GM23338 (cell line): ENCODE measurements at regions not wholly inside any gene's neighbourhood (a gene's known extent, or its start where the extent isn't known, plus 50 kb on each side); places are given as distances from the start of the nearest gene placed in this dataset.
"Not testable (repeated sequence)": the region's sequence is repeated elsewhere in the genome, so short reads cannot be mapped to it uniquely, and the experiment has no call there.

ENCODE experiments used
- ATAC-seq: fragments of 200-7000 bp; cut with Tn5 transposase; 3 replicates; pipeline ENCODE4 v1.9.1; 2020
- DNase-seq: peaks from one replicate; pipeline ENCODE4 v3.0.0-alpha.2; 2015; ENCODE audit warnings: low spot score
- H2AFZ ChIP-seq: fragments of 200-600 bp; sonication (generic); 2 replicates; pipeline ENCODE4 v1.8.0; 2016; ENCODE audit warnings: antibody characterized with exemption, mild to moderate bottlenecking, moderate library complexity
- H3F3A ChIP-seq: fragments of 200-600 bp; sonication (generic); replicated peaks from 2 replicates; pipeline ENCODE4 v1.8.0; 2017; ENCODE audit warnings: antibody characterized with exemption, mixed run types, low read depth
- H3K27ac ChIP-seq: fragments of 200-600 bp; sonication (generic); 2 replicates; pipeline ENCODE4 v1.6.1; 2016; ENCODE audit warnings: low read depth
- H3K27me3 ChIP-seq: fragments of 200-600 bp; sonication (generic); 2 replicates; pipeline ENCODE4 v1.8.0; 2016; ENCODE audit warnings: mild to moderate bottlenecking, mixed run types, moderate library complexity; ENCODE audit not compliant: insufficient read depth
- H3K36me3 ChIP-seq: fragments of 200-600 bp; sonication (generic); 2 replicates; pipeline ENCODE4 v1.8.0; 2016; ENCODE audit warnings: mild to moderate bottlenecking; ENCODE audit not compliant: insufficient read depth
- H3K4me1 ChIP-seq: fragments of 200-600 bp; sonication (generic); 2 replicates; pipeline ENCODE4 v1.8.0; 2016; ENCODE audit warnings: mild to moderate bottlenecking, moderate library complexity; ENCODE audit not compliant: insufficient read depth
- H3K4me2 ChIP-seq: fragments of 200-600 bp; sonication (generic); 2 replicates; pipeline ENCODE4 v1.7.1; 2017; ENCODE audit warnings: mixed run types
- H3K4me3 ChIP-seq: fragments of 200-600 bp; sonication (generic); 2 replicates; pipeline ENCODE4 v1.6.1; 2016; ENCODE audit warnings: mixed run types
- H3K79me2 ChIP-seq: fragments of 200-600 bp; sonication (generic); replicated peaks from 2 replicates; pipeline ENCODE4 v1.8.0; 2017; ENCODE audit warnings: mild to moderate bottlenecking; ENCODE audit not compliant: insufficient read depth
- H3K9me2 ChIP-seq: fragments of 200-600 bp; sonication (generic); 2 replicates; pipeline ENCODE4 v1.8.0; 2017; ENCODE audit not compliant: insufficient read depth
- H4K20me1 ChIP-seq: fragments of 200-600 bp; sonication (generic); replicated peaks from 2 replicates; pipeline ENCODE4 v1.8.0; 2017; ENCODE audit warnings: mild to moderate bottlenecking; ENCODE audit not compliant: insufficient read depth
- H3K27ac Mint-ChIP-seq: 2 replicates; pipeline ENCODE4 v1.8.0; 2020; ENCODE audit warnings: inconsistent platforms, mild to moderate bottlenecking, moderate library complexity, mixed read lengths
- H3K27me3 Mint-ChIP-seq: 3 replicates; pipeline ENCODE4 v1.8.0; 2022; ENCODE audit warnings: low read depth, mild to moderate bottlenecking, moderate library complexity, mixed read lengths, inconsistent platforms; ENCODE audit not compliant: insufficient read depth, poor library complexity
- H3K36me3 Mint-ChIP-seq: 3 replicates; pipeline ENCODE4 v1.8.0; 2021; ENCODE audit warnings: low read depth, mild to moderate bottlenecking, inconsistent platforms, moderate library complexity, mixed read lengths
- H3K4me1 Mint-ChIP-seq: 3 replicates; pipeline ENCODE4 v1.8.0; 2020; ENCODE audit warnings: mild to moderate bottlenecking, inconsistent platforms, mixed read lengths
- H3K4me3 Mint-ChIP-seq: 3 replicates; pipeline ENCODE4 v1.8.0; 2021; ENCODE audit warnings: moderate library complexity, mild to moderate bottlenecking, inconsistent platforms, mixed read lengths
- H3K9me3 Mint-ChIP-seq: 3 replicates; pipeline ENCODE4 v1.8.0; 2020; ENCODE audit warnings: moderate library complexity, mild to moderate bottlenecking, inconsistent platforms, mixed read lengths
- EZH2phosphoT487 ChIP-seq: fragments of 200-600 bp; sonication (generic); IDR thresholded peaks from one replicate; pipeline ENCODE4 v1.8.1; 2018; ENCODE audit warnings: antibody characterized with exemption; ENCODE audit not compliant: unreplicated experiment
- TF ChIP-seq, protein P1 (sequence below): IDR thresholded peaks from 2 replicates; pipeline ENCODE4 v1.6.1; 2016; ENCODE audit warnings: antibody characterized with exemption
- TF ChIP-seq, protein P2 (sequence below), 2 experiments: fragments of 200-600 bp in 1 of 2; sonication (generic) in 1 of 2; conservative IDR thresholded peaks; 2 replicates each; pipeline versions ENCODE4 v1.5.1 to v1.6.1; 2016 to 2017; ENCODE audit warnings: antibody characterized with exemption in 2 of 2, low read depth in 2 of 2, mild to moderate bottlenecking in 2 of 2, moderate library complexity in 1 of 2
- TF ChIP-seq, protein P3 (sequence below): fragments of 250-450 bp; sonication (Bioruptor Pico); IDR thresholded peaks from 2 replicates; pipeline ENCODE4 v1.5.0; 2020; ENCODE audit warnings: mild to moderate bottlenecking, moderate library complexity

DNA sequence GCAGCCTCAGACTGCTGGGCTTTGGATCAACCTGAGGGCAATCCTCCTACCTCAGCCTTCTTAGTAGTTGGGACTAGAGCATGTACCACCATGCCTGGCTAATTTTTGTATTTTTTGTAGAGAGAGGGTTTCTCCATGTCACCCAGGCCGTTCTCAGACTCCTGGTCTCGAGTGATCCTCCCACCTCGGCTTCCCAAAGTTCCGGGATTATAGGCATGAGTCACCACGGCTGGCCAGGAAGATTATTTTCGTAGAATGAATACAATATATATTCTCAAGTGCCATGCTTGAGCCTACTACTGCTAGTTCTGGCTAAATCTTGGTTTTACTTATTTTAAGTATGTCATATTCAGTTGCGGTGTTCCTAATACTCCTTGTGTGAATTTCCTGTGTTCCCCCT is 88.2 kb upstream of the CLINT1 start:
- Histone ChIP-seq H3K4me1 (peaks cover 33% of the 10 kb centered on the region), H3K9me2 (no peaks in the 10 kb centered on the region), H2AFZ (peak overlapping the region; percentile 30; the same call in 1 of the 2 replicates), H3K79me2 (no peaks in the 10 kb centered on the region), H3K36me3 (no peaks in the 10 kb centered on the region), H3K4me2 (no peak overlapping the region), H3K4me3 (no peak overlapping the region), H3F3A (peaks cover 4% of the 10 kb centered on the region), H4K20me1 (no peaks in the 10 kb centered on the region), H3K27me3 (no peaks in the 10 kb centered on the region), H3K27ac (no peak overlapping the region)
- DNase-seq: no peak
- Mint-ChIP-seq H3K4me1 (peaks cover 38% of the 10 kb centered on the region), H3K9me3 (no peaks in the 10 kb centered on the region), H3K27me3 (peaks cover 10% of the 10 kb centered on the region), H3K36me3 (no peaks in the 10 kb centered on the region), H3K4me3 (no peak overlapping the region), H3K27ac (peak overlapping the region; percentile 86)
- no peak for ATAC-seq
- TF ChIP-seq, protein P1, sequence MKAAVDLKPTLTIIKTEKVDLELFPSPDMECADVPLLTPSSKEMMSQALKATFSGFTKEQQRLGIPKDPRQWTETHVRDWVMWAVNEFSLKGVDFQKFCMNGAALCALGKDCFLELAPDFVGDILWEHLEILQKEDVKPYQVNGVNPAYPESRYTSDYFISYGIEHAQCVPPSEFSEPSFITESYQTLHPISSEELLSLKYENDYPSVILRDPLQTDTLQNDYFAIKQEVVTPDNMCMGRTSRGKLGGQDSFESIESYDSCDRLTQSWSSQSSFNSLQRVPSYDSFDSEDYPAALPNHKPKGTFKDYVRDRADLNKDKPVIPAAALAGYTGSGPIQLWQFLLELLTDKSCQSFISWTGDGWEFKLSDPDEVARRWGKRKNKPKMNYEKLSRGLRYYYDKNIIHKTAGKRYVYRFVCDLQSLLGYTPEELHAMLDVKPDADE: no peak
- TF ChIP-seq, protein P2, sequence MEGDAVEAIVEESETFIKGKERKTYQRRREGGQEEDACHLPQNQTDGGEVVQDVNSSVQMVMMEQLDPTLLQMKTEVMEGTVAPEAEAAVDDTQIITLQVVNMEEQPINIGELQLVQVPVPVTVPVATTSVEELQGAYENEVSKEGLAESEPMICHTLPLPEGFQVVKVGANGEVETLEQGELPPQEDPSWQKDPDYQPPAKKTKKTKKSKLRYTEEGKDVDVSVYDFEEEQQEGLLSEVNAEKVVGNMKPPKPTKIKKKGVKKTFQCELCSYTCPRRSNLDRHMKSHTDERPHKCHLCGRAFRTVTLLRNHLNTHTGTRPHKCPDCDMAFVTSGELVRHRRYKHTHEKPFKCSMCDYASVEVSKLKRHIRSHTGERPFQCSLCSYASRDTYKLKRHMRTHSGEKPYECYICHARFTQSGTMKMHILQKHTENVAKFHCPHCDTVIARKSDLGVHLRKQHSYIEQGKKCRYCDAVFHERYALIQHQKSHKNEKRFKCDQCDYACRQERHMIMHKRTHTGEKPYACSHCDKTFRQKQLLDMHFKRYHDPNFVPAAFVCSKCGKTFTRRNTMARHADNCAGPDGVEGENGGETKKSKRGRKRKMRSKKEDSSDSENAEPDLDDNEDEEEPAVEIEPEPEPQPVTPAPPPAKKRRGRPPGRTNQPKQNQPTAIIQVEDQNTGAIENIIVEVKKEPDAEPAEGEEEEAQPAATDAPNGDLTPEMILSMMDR (conservative IDR thresholded peaks at IDR 0.05; ENCODE audit: low read depth in 2 of 2): no peak

DNA sequence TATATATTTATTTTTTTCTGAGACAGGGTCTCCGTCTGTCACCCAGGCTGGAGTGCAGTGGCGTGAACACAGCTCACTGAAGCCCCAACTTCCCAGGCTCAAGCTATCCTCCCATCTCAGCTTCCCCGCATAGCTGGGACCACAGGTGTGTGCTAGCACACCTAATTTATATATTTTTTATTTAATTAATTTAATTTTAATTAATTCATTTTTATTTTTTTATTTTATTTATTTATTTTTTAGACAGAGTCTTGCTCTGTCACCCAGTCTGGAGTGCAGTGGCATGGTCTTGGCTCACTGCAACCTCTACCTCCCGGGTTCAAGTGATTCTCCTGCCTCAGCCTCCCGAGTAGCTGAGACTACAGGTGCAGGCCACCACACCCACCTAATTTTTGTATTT is 86.9 kb upstream of the CLINT1 start:
- H3F3A ChIP-seq, H3K9me2 ChIP-seq, ATAC-seq, H3K9me3 Mint-ChIP-seq, H3K36me3 Mint-ChIP-seq, H4K20me1 ChIP-seq, H2AFZ ChIP-seq, H3K27me3 ChIP-seq, H3K79me2 ChIP-seq, H3K4me3 ChIP-seq, DNase-seq, H3K27ac Mint-ChIP-seq, H3K4me3 Mint-ChIP-seq, H3K36me3 ChIP-seq, H3K27me3 Mint-ChIP-seq: not testable (repeated sequence)
- H3K4me1 ChIP-seq: peaks cover 26% of the 10 kb centered on the region
- peak overlapping the region; percentile 85; the same call in 1 of the 2 replicates for H3K27ac ChIP-seq
- H3K4me1 Mint-ChIP-seq: peaks cover 34% of the 10 kb centered on the region
- H3K4me2 ChIP-seq: 0 out of 2 replicates have a peak overlapping the region, but pooled peaks have one; percentile 11

DNA sequence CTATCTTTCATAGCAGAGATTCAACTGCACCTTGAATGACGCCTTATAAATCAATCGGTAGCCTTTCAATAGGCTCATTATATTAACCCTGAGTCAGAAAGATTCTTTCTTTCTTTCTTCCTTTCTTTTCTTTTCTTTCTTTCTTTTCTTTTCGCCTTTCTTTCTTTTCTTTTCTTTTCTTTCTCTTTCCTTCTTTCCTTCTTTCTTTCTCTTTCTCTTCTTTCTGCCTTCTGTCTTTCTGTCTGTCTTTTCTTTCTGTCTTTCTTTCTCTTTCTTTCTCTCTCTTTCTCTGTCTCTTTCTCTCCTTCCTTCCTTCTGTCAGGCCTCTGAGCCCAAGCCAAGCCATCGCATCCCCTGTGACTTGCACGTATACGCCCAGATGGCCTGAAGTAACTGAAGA is 86.0 kb upstream of the CLINT1 start:
- no peak for ATAC-seq
- Histone ChIP-seq H3F3A (peaks cover 3% of the 10 kb centered on the region), H3K4me1 (peaks cover 26% of the 10 kb centered on the region), H3K27ac (peak overlapping the region; percentile 85), H3K4me2 (peak overlapping the region; percentile 11; the same call in 1 of the 2 replicates), H3K27me3 (no peaks in the 10 kb centered on the region), H3K36me3 (no peaks in the 10 kb centered on the region), H3K9me2 (no peaks in the 10 kb centered on the region), H3K79me2 (no peaks in the 10 kb centered on the region), H4K20me1 (no peaks in the 10 kb centered on the region), H3K4me3 (no peak overlapping the region), H2AFZ (no peak overlapping the region)
- H3K27ac Mint-ChIP-seq: peak overlapping the region; percentile 73
- no peaks in the 10 kb centered on the region for H3K9me3 Mint-ChIP-seq
- H3K4me3 Mint-ChIP-seq: 0 out of 3 replicates have a peak overlapping the region, but pooled peaks have one; percentile 17
- DNase-seq: no peak
- no peaks in the 10 kb centered on the region for H3K36me3 Mint-ChIP-seq
- H3K27me3 Mint-ChIP-seq: peaks cover 10% of the 10 kb centered on the region
- H3K4me1 Mint-ChIP-seq: peaks cover 34% of the 10 kb centered on the region
- TF ChIP-seq EZH2phosphoT487: no peak
- TF ChIP-seq, protein P3, sequence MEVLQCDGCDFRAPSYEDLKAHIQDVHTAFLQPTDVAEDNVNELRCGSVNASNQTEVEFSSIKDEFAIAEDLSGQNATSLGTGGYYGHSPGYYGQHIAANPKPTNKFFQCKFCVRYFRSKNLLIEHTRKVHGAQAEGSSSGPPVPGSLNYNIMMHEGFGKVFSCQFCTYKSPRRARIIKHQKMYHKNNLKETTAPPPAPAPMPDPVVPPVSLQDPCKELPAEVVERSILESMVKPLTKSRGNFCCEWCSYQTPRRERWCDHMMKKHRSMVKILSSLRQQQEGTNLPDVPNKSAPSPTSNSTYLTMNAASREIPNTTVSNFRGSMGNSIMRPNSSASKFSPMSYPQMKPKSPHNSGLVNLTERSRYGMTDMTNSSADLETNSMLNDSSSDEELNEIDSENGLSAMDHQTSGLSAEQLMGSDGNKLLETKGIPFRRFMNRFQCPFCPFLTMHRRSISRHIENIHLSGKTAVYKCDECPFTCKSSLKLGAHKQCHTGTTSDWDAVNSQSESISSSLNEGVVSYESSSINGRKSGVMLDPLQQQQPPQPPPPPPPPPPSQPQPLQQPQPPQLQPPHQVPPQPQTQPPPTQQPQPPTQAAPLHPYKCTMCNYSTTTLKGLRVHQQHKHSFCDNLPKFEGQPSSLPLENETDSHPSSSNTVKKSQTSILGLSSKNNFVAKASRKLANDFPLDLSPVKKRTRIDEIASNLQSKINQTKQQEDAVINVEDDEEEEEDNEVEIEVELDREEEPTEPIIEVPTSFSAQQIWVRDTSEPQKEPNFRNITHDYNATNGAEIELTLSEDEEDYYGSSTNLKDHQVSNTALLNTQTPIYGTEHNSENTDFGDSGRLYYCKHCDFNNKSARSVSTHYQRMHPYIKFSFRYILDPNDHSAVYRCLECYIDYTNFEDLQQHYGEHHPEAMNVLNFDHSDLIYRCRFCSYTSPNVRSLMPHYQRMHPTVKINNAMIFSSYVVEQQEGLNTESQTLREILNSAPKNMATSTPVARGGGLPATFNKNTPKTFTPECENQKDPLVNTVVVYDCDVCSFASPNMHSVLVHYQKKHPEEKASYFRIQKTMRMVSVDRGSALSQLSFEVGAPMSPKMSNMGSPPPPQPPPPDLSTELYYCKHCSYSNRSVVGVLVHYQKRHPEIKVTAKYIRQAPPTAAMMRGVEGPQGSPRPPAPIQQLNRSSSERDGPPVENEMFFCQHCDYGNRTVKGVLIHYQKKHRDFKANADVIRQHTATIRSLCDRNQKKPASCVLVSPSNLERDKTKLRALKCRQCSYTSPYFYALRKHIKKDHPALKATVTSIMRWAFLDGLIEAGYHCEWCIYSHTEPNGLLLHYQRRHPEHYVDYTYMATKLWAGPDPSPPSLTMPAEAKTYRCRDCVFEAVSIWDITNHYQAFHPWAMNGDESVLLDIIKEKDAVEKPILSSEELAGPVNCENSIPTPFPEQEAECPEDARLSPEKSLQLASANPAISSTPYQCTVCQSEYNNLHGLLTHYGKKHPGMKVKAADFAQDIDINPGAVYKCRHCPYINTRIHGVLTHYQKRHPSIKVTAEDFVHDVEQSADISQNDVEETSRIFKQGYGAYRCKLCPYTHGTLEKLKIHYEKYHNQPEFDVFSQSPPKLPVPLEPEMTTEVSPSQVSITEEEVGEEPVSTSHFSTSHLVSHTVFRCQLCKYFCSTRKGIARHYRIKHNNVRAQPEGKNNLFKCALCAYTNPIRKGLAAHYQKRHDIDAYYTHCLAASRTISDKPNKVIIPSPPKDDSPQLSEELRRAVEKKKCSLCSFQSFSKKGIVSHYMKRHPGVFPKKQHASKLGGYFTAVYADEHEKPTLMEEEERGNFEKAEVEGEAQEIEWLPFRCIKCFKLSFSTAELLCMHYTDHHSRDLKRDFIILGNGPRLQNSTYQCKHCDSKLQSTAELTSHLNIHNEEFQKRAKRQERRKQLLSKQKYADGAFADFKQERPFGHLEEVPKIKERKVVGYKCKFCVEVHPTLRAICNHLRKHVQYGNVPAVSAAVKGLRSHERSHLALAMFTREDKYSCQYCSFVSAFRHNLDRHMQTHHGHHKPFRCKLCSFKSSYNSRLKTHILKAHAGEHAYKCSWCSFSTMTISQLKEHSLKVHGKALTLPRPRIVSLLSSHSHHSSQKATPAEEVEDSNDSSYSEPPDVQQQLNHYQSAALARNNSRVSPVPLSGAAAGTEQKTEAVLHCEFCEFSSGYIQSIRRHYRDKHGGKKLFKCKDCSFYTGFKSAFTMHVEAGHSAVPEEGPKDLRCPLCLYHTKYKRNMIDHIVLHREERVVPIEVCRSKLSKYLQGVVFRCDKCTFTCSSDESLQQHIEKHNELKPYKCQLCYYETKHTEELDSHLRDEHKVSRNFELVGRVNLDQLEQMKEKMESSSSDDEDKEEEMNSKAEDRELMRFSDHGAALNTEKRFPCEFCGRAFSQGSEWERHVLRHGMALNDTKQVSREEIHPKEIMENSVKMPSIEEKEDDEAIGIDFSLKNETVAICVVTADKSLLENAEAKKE (CRISPR knock-in tag): no peak
